Activated CD8-positive, alpha-beta T cell treated with anti-CD3 and anti-CD28 coated beads for 36 hours (primary cell): ENCODE measurements at regions not wholly inside any gene's neighbourhood (a gene's known extent, or its start where the extent isn't known, plus 50 kb on each side); places are given as distances from the start of the nearest gene placed in this dataset.

Experiments
- ATAC-seq: fragments of 200-7000 bp; cut with Tn5 transposase; one replicate; pipeline ENCODE4 v1.10.0; 2021; ENCODE audit warnings: mild to moderate bottlenecking, moderate library complexity
- CTCF ChIA-PET: fragments of 350-600 bp; sonication (Branson Sonifier 250); formaldehyde crosslinking; loops from one replicate; lab custom pipeline; 2021; ENCODE audit warnings: antibody characterized with exemption; lab: Charles Lee
- POLR2A ChIA-PET: fragments of 350-600 bp; sonication (Branson Sonifier 250); formaldehyde crosslinking; loops from one replicate; lab custom pipeline; 2021; ENCODE audit warnings: antibody characterized with exemption; lab: Charles Lee
- DNase-seq: peaks from one replicate; pipeline ENCODE4 v3.0.0-alpha.2; 2020
- H3K27ac Mint-ChIP-seq: one replicate; pipeline ENCODE4 v1.8.0; 2021; ENCODE audit warnings: mild to moderate bottlenecking, mixed read lengths
- H3K27me3 Mint-ChIP-seq: one replicate; pipeline ENCODE4 v1.8.0; 2021; ENCODE audit warnings: mixed read lengths
- H3K36me3 Mint-ChIP-seq: one replicate; pipeline ENCODE4 v1.8.0; 2021; ENCODE audit warnings: low read depth, mixed read lengths
- H3K4me1 Mint-ChIP-seq: one replicate; pipeline ENCODE4 v1.8.0; 2021; ENCODE audit warnings: low read depth, mixed read lengths
- H3K4me3 Mint-ChIP-seq: one replicate; pipeline ENCODE4 v1.8.0; 2021; ENCODE audit warnings: mild to moderate bottlenecking, moderate library complexity, mixed read lengths
- H3K9me3 Mint-ChIP-seq: one replicate; pipeline ENCODE4 v1.8.0; 2021; ENCODE audit warnings: mixed read lengths
- intact Hi-C: fragments of 100-400 bp; cut with micrococcal nuclease; formaldehyde crosslinking; loops from one replicate; pipeline ENCODE4 v1.10.0; 2022
- TF ChIP-seq, protein P1 (sequence below): fragments of 200-600 bp; IDR thresholded peaks from one replicate; pipeline ENCODE4 v1.8.0; 2022; ENCODE audit warnings: antibody characterized with exemption, mild to moderate bottlenecking

DNA sequence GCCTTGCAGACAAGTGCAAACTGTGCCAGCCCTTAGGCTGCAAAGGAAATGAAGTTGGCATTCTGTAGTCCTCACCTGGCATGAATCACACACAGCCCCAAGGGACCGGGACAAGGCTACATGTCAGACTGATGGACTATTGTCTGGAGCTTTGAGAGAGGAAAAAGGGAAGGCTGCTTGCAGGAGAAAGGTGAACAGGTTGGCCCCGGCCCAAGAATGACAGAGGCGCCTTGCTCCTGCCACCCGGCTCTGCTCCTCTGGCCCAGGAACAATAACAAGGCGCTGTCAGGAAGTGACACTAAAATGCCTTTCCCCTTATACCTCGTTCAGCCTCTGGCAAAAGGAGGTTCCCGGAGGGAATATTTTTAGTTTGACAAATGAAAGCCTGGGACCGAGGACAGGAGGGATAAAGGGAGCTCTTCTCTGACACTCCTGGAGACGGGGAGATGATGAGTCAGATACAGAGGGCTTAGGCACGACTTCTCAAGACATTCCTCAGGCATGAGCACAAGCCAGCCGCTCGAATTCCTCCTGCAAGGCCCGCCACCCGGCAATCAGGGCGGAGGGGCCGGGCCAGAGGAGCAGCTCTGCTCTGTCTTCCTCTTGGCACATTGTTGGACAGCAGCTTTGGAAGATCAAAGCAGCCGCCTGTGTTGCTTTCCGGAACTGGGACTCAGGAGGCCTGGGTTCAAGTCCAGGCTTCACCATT, 105.8 kb downstream of the NOG start:
- H3K4me1 Mint-ChIP-seq: no peaks in the 10 kb centered on the region
- POLR2A ChIA-PET: no interaction called here
- DNase-seq (no peak), ATAC-seq (no peak)
- H3K9me3 Mint-ChIP-seq: no peaks in the 10 kb centered on the region
- CTCF ChIA-PET: interaction anchor here (1.3 kb wide), 1 partner anchor 17 kb away, joined by 3 read pairs; no protein-coding TSS in a partner anchor
- TF ChIP-seq, protein P1, sequence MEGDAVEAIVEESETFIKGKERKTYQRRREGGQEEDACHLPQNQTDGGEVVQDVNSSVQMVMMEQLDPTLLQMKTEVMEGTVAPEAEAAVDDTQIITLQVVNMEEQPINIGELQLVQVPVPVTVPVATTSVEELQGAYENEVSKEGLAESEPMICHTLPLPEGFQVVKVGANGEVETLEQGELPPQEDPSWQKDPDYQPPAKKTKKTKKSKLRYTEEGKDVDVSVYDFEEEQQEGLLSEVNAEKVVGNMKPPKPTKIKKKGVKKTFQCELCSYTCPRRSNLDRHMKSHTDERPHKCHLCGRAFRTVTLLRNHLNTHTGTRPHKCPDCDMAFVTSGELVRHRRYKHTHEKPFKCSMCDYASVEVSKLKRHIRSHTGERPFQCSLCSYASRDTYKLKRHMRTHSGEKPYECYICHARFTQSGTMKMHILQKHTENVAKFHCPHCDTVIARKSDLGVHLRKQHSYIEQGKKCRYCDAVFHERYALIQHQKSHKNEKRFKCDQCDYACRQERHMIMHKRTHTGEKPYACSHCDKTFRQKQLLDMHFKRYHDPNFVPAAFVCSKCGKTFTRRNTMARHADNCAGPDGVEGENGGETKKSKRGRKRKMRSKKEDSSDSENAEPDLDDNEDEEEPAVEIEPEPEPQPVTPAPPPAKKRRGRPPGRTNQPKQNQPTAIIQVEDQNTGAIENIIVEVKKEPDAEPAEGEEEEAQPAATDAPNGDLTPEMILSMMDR: no peak
- H3K27me3 Mint-ChIP-seq: no peaks in the 10 kb centered on the region
- no peak overlapping the region for H3K27ac Mint-ChIP-seq
- no peaks in the 10 kb centered on the region for H3K36me3 Mint-ChIP-seq
- H3K4me3 Mint-ChIP-seq: no peak overlapping the region
- intact Hi-C loops: no loop called here

DNA sequence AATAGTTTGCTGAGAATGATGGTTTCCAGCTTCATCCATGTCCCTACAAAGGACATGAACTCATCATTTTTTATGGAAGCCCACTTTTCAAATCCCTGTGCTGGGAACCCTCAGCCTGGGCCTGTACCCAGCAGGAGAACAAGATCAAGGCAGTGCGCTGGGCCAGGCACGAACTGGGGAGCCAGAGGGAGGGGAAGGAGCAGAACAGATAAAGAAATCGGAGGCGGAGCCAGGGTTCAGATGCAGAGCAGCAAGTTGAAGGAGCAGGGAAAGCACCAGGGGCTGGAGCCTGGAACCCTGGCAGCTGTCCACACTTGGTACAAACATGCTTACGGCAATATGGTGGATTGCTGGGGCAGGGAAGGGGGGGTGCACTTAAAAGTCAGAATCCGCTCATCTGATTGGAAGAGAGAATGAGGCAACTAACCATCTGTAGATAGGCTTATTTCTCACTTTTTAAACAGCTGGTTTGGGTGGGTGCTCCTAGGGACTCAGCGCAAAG, 107.5 kb downstream of the NOG start:
- intact Hi-C loops: no loop called here
- no peaks in the 10 kb centered on the region for H3K9me3 Mint-ChIP-seq
- POLR2A ChIA-PET: no interaction called here
- H3K27ac Mint-ChIP-seq: no peak overlapping the region
- no peaks in the 10 kb centered on the region for H3K4me1 Mint-ChIP-seq
- no peaks in the 10 kb centered on the region for H3K27me3 Mint-ChIP-seq
- H3K4me3 Mint-ChIP-seq: no peak overlapping the region
- TF ChIP-seq, protein P1: no peak
- H3K36me3 Mint-ChIP-seq: no peaks in the 10 kb centered on the region
- CTCF ChIA-PET: interaction anchor here (1.2 kb wide), 1 partner anchor 15 kb away, joined by 5 read pairs; no protein-coding TSS in a partner anchor
- DNase-seq (no peak), ATAC-seq (no peak)

DNA sequence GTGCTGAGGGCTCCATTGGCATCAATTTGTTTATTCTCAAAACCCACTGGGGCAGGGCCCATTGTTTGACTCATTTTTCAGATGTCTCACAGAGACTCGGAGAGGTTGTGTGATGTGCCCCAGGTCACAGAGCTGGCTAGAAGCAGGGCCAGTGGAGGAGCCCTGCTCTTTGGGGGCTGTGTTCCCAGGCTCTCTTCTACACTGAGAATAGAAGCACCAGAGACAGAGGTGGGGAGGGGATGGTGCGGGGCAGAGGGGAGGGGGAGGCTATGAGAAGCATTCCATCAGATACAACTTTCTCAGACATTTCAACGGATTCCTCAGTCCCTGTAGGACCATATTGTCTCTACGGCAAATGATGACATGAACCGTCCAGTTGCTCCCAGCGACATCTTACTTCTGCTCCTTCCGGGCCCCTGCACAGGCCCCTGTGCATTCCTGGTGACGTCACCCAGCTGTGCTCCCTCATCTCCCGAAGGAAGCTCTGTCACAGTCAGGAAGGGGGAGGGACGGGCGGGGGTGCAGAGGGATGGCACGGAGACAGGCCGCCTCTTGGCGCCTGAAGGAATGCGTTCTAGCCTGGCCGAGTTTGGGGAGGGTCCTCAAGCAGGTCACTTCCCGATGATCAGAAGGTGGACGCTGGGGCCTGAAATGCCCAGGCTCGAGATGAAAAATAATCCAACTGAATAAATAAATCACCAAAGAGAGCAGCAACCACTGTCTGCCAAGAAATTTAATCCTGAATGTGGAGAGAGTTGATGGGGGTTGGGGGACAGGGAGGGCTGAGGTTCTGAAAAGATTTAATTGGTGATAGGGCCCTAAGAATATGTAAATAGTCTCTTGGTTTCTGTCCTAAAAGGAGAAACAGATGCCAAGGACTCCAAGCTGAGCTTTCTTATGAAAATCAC, 114.1 kb downstream of the NOG start:
- DNase-seq (no peak), ATAC-seq (no peak)
- no peak overlapping the region for H3K27ac Mint-ChIP-seq
- H3K27me3 Mint-ChIP-seq: peaks cover 7% of the 10 kb centered on the region
- ChIA-PET CTCF (interaction anchor here (0.8 to 1.1 kb wide), 3 partner anchors 8 to 114 kb away, joined by 3 to 6 read pairs (median 3); partner anchors contain the start of gene NOG), POLR2A (no interaction called here)
- no peaks in the 10 kb centered on the region for H3K9me3 Mint-ChIP-seq
- H3K36me3 Mint-ChIP-seq: no peaks in the 10 kb centered on the region
- intact Hi-C loops: no loop called here
- H3K4me3 Mint-ChIP-seq: no peak overlapping the region
- no peaks in the 10 kb centered on the region for H3K4me1 Mint-ChIP-seq
- TF ChIP-seq, protein P1: no peak

DNA sequence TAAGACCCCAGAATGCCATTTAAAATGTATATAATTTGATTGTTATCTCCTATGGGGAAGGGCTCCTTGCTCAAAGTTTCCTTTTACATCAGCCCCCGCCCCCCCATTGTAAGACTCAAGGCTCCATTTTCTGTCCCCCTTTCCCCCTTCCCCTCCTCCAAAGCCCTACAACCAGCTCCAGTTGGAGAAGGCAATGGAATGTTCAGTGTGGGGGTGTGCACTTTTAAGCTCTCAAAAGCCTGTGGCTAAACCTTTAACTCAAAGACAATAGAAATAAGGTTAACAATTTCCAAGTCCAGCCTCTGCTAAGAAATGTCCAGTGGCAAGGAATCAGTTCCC, 114.7 kb downstream of the NOG start:
- CTCF ChIA-PET: interaction anchor here (0.8 to 0.9 kb wide), 2 partner anchors 71 to 115 kb away, joined by 3 read pairs; partner anchors contain the start of gene NOG

More for the DNA sequence above, 114.7 kb downstream of the NOG start:
- intact Hi-C loops: no loop called here
- Mint-ChIP-seq H3K9me3 (no peaks in the 10 kb centered on the region), H3K4me1 (no peaks in the 10 kb centered on the region), H3K36me3 (no peaks in the 10 kb centered on the region), H3K4me3 (no peak overlapping the region), H3K27me3 (peaks cover 7% of the 10 kb centered on the region), H3K27ac (no peak overlapping the region)
- ATAC-seq (no peak), DNase-seq (no peak)
- TF ChIP-seq, protein P1: no peak
- POLR2A ChIA-PET: no interaction called here
